ENCODE measurements at regions not wholly inside any gene's neighbourhood (a gene's known extent, or its start where the extent isn't known, plus 50 kb on each side); places are given as distances from the start of the nearest gene placed in this dataset.

DNA sequence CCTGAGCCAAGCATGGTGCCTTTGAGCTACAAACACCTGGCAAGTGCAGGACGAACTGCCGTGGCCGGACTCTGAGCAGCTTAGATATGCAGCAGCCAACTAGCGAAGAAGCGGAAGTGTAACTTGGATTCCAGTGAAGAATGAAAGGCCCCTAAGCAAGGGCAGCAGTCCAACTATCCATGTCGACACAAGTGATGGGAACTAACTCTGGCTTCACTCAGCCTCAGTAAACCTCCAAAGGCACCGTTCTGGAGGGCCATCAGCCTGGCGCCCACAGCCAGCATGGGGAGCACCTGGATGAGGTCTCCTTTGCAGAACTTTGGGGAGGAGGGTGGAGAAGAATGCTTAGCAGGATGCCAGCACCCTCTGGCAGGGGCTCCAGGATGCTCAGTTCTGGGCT is 78.4 kb upstream of the MLN start:
- ATAC-seq: no peak

DNA sequence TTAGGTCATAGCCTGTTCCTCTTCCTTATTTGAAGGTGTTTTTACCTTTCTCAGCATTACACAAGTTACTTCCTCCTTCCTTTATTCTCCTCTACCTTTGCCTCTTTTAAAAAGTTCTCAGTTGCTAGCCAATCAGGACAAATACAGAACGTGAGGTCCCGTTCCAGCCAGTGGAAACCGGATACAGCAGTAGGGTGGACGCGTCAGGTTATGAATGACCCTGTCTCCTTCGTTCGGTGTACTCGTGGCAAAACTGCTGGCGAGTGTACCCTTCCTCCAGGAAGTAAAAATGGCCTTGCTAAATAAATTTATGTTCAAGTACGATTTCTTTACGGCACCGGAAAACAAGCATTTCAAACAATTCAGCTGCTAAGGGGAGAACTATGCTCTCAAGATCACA is 77.0 kb upstream of the MLN start:
- intact Hi-C loops (cut with micrococcal nuclease; ENCODE audit: unreplicated experiment): no loop called here
- ATAC-seq (no peak), DNase-seq (ENCODE audit: low read depth, low spot score) (no peak), FAIRE-seq (no peak)
- Histone ChIP-seq H3K9ac (ENCODE audit: control insufficient read depth, insufficient read depth, low read length) (no peak overlapping the region), H3K79me2 (ENCODE audit: control insufficient read depth, insufficient read depth, low read length) (no peaks in the 10 kb centered on the region), H3K27ac (ENCODE audit: control insufficient read depth, insufficient read depth) (no peak overlapping the region), H2AFZ (ENCODE audit: control insufficient read depth, low read depth, low read length) (no peak overlapping the region), H3K9me3 (replicated peaks; ENCODE audit: control insufficient read depth, insufficient read depth, low read length) (no peaks in the 10 kb centered on the region; the same call in 2 of the 3 replicates), H4K20me1 (ENCODE audit: control insufficient read depth, insufficient read depth) (no peaks in the 10 kb centered on the region), H3K4me3 (no peak overlapping the region), H3K4me1 (ENCODE audit: control insufficient read depth, insufficient read depth, low read length) (no peaks in the 10 kb centered on the region), H3K36me3 (ENCODE audit: control insufficient read depth in 2 of 2, insufficient read depth in 2 of 2, low read length in 1 of 2) (no peaks in the 10 kb centered on the region), H3K4me2 (ENCODE audit: control insufficient read depth, insufficient read depth) (no peak overlapping the region), H3K27me3 (replicated peaks in 1 of 2; ENCODE audit: control insufficient read depth in 2 of 2, insufficient read depth in 2 of 2, low read length in 1 of 2) (peaks cover 0 to 5% of the 10 kb centered on the region in 2 experiments; a peak in 2 of 4 replicates)
- SMC1A ChIA-PET (ENCODE audit: uncharacterized antibody, unreplicated experiment): no interaction called here
- no peak for TF ChIP-seq MEF2A (IDR thresholded peaks at IDR 0.05; ENCODE audit: insufficient read depth, low read depth, low read length)
- no peak for TF ChIP-seq HDAC2 (IDR thresholded peaks at IDR 0.05)
- 52% methylated on average over 12 of the region's 12 CpGs for WGBS (ENCODE audit: insufficient coverage, insufficient replicate concordance, low lambda C conversion rate, missing lambda C conversion rate)
- POLR2A ChIA-PET: no interaction called here
- RAD21 ChIA-PET (ENCODE audit: unreplicated experiment): no interaction called here
- CTCF ChIA-PET: no interaction called here
- no TSS peak for BruUV-seq (replicated peaks)
- in situ Hi-C loops (cut with MboI): no loop called here

More for the DNA sequence above, 78.4 kb upstream of the MLN start:
- WGBS (ENCODE audit: insufficient coverage, insufficient replicate concordance, low lambda C conversion rate, missing lambda C conversion rate): 52% methylated on average over 8 of the region's 8 CpGs
- no peaks in the 10 kb centered on the region for H3K36me3 ChIP-seq (ENCODE audit: control insufficient read depth in 2 of 2, insufficient read depth in 2 of 2, low read length in 1 of 2)
- peaks cover 0 to 5% of the 10 kb centered on the region in 2 experiments; a peak in 2 of 4 replicates for H3K27me3 ChIP-seq (replicated peaks in 1 of 2; ENCODE audit: control insufficient read depth in 2 of 2, insufficient read depth in 2 of 2, low read length in 1 of 2)
- no peaks in the 10 kb centered on the region for H3K79me2 ChIP-seq (ENCODE audit: control insufficient read depth, insufficient read depth, low read length)
- BruUV-seq (replicated peaks): no TSS peak
- H3K4me1 ChIP-seq (ENCODE audit: control insufficient read depth, insufficient read depth, low read length): no peaks in the 10 kb centered on the region
- no peak overlapping the region for H3K27ac ChIP-seq (ENCODE audit: control insufficient read depth, insufficient read depth)
- intact Hi-C loops (cut with micrococcal nuclease; ENCODE audit: unreplicated experiment) (no loop called here), in situ Hi-C loops (cut with MboI) (no loop called here)
- SMC1A ChIA-PET (ENCODE audit: uncharacterized antibody, unreplicated experiment): no interaction called here
- TF ChIP-seq, protein P1, sequence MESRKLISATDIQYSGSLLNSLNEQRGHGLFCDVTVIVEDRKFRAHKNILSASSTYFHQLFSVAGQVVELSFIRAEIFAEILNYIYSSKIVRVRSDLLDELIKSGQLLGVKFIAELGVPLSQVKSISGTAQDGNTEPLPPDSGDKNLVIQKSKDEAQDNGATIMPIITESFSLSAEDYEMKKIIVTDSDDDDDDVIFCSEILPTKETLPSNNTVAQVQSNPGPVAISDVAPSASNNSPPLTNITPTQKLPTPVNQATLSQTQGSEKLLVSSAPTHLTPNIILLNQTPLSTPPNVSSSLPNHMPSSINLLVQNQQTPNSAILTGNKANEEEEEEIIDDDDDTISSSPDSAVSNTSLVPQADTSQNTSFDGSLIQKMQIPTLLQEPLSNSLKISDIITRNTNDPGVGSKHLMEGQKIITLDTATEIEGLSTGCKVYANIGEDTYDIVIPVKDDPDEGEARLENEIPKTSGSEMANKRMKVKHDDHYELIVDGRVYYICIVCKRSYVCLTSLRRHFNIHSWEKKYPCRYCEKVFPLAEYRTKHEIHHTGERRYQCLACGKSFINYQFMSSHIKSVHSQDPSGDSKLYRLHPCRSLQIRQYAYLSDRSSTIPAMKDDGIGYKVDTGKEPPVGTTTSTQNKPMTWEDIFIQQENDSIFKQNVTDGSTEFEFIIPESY (IDR thresholded peaks at IDR 0.05): no peak
- TF ChIP-seq, protein P2, sequence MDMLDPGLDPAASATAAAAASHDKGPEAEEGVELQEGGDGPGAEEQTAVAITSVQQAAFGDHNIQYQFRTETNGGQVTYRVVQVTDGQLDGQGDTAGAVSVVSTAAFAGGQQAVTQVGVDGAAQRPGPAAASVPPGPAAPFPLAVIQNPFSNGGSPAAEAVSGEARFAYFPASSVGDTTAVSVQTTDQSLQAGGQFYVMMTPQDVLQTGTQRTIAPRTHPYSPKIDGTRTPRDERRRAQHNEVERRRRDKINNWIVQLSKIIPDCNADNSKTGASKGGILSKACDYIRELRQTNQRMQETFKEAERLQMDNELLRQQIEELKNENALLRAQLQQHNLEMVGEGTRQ (IDR thresholded peaks at IDR 0.05; ENCODE audit: borderline replicate concordance, low read depth, low read length): no peak
- TF ChIP-seq SRF (IDR thresholded peaks at IDR 0.05; ENCODE audit: low read depth in 2 of 2, low read length in 2 of 2): no peak
- no peak overlapping the region for H2AFZ ChIP-seq (ENCODE audit: control insufficient read depth, low read depth, low read length)
- H3K9me3 ChIP-seq (replicated peaks; ENCODE audit: control insufficient read depth, insufficient read depth, low read length): no peaks in the 10 kb centered on the region; the same call in 2 of the 3 replicates
- no peak for DNase-seq (ENCODE audit: low read depth, low spot score)
- CTCF ChIA-PET: no interaction called here
- H3K9ac ChIP-seq (ENCODE audit: control insufficient read depth, insufficient read depth, low read length): no peak overlapping the region
- RAD21 ChIA-PET (ENCODE audit: unreplicated experiment): no interaction called here
- POLR2A ChIA-PET: no interaction called here
- no peak for FAIRE-seq
- H4K20me1 ChIP-seq (ENCODE audit: control insufficient read depth, insufficient read depth): no peaks in the 10 kb centered on the region
- no peak overlapping the region for H3K4me2 ChIP-seq (ENCODE audit: control insufficient read depth, insufficient read depth)
- H3K4me3 ChIP-seq: no peak overlapping the region
